ENCODE measurements at regions not wholly inside any gene's neighbourhood (a gene's known extent, or its start where the extent isn't known, plus 50 kb on each side); places are given as distances from the start of the nearest gene placed in this dataset.

- DNase-seq (ENCODE audit: low read depth in 4 of 4, low spot score in 3 of 4): no peak
Observed at GRCh38 chr6:138577151-138577915, 78.0 kb upstream of the NHSL1 start.

DNA sequence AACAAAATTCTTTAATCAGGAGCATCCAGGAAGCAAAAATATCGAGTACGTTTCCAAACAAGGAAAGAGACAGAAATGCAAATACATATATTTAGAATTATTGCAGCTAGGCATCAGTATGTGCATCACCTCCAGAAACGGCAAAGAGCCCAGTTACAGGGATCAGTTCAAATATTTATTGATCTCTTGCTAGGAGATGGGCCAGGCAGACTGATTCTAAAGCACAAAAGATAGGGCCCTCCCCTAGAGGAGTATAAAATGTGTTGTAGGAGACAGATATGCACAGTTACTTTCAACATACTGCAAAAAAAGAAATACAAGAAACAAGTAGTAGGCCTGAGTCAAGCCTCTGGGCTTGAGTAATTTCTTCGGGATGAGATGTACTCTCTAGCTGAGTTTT lies 80.7 kb upstream of the NHSL1 start:
- DNase-seq (ENCODE audit: low read depth in 4 of 4, low spot score in 3 of 4): no peak

DNA sequence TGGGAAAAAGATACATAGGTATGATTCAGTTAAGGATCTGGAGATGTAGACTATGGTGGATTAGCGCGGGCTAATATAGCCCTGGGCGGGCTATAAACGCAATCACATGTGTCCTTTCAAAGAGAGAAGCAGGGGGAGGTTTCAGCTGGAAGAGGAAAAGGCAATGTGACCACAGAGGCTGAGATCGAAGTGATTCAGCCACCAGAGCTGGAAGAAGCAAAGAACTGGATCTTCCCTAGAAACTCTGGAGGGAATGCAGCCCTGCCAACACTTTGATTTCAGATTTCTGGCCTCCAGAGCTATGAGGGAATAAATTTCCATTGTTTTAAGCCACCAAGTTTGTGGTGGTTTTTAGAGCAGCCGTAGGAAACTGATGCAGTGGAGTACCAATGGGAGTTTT lies 81.5 kb upstream of the NHSL1 start:
- DNase-seq (ENCODE audit: low read depth in 4 of 4, low spot score in 3 of 4): no peak

DNA sequence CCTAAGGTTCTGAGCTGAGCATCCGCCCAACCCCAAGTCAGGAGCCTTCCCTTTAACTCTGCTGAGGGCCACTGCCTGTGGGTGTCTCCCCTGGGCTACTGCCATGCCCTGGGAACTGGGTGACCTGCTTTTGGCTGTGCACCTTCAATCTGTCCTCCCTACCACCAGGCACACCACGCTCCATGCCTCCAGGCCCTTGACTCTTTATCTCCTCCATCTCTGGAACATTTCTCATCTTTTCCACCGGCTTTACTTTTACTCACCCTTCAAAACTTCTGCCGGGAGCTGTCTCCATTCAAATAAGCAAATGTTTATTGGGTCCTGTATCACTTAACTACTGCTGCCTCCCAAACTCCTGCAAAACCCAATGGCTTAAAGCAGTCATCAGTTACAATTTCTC lies 83.3 kb upstream of the NHSL1 start:
- no peak for DNase-seq (ENCODE audit: low read depth in 4 of 4, low spot score in 3 of 4)

DNA sequence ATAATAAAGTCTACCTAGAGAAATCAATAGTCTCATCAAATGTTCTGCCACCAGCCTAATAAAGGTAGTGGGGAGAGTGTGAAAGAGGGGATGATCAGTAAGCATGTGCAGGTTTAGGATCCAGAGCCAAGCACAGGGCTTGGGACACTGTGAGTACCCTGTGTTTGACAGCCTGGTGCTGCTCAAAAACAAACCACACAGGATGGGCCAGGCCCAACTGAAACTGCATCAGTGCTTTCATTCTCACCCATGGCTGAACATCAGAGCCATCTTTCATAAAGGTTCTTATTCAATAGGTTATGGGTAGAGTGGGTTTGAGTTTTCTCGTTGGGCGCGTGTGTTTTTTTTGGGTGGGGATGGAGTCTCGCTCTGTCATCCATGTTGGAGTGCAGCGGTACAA lies 87.3 kb upstream of the NHSL1 start:
- no peak for DNase-seq (ENCODE audit: low read depth in 4 of 4, low spot score in 3 of 4)

DNA sequence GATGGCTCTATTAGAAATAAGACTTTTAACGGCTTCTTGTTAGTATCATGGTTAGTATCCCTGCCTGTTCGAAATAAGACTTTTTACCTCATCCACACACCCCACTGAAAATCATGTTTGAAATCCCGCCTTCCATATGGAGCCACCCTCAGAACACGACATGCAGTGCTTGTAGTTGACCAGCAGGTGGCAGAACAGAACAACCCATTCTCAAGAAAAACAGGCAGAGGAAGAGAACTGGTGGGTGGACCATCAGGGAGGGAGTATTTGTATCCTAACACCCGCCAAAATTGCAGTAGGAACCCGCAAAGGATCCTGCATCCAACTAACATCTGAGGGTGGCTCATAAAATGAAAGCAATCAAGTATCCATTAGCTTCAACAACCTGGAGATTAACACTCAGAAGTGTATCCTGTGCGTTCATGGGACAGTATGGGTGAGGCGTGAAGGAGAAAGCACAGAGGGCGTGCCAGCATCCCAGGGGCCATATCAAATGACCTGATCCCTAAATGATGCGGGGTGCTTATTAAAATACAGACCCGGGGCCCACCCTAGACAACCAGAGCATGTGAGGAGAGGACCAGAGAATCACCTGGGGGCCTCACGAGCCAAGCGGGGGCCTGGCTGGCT lies 89.6 kb upstream of the NHSL1 start:
- no peak for DNase-seq (ENCODE audit: low read depth in 4 of 4, low spot score in 3 of 4)

DNA sequence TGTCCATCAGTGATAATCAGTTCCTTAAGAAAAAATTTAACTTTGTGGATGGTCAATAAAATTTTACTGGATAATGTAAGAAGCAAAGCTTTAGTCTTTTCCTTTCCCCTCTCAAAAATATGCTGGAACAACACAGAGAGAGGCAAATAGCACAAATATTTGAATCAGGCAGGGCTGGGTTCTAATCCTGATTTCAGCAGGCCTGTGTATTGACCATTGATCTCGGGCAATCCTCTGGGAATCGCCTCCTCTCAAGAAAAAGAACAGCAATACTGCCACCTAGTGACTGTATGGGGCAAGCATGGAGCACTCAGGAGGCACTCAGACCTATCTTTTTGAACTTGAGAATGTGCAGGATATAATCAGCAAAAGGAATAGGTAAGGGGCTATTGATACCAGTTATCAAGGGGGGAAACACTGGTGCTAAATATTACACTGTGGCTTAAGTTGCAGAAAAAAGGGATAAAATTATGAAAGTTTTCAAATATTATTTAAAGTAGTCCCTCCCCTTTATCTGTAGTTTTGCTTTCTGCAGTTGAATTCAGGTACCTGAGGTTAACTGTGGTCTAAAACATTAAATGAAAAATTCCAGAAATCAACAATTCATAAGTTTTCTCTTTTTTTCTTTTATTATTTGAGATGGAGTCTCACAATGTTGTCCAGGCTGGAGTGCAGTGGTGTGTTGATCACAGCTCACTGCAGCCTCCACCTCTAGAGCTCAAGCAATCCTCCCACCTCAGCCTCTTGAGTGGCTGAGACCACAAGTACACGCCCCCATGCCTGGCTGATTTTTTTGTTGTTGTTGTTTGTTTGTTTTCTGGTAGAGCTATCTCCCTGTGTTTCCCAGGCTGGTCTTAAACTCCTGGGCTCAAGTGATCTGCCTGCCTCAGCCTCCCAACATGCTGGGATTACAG lies 91.8 kb upstream of the NHSL1 start:
- DNase-seq (ENCODE audit: low read depth in 4 of 4, low spot score in 3 of 4): no peak

- no peak for DNase-seq (ENCODE audit: low read depth in 4 of 4, low spot score in 3 of 4)
Observed at GRCh38 chr6:138592749-138593123, 93.4 kb upstream of the NHSL1 start.

DNA sequence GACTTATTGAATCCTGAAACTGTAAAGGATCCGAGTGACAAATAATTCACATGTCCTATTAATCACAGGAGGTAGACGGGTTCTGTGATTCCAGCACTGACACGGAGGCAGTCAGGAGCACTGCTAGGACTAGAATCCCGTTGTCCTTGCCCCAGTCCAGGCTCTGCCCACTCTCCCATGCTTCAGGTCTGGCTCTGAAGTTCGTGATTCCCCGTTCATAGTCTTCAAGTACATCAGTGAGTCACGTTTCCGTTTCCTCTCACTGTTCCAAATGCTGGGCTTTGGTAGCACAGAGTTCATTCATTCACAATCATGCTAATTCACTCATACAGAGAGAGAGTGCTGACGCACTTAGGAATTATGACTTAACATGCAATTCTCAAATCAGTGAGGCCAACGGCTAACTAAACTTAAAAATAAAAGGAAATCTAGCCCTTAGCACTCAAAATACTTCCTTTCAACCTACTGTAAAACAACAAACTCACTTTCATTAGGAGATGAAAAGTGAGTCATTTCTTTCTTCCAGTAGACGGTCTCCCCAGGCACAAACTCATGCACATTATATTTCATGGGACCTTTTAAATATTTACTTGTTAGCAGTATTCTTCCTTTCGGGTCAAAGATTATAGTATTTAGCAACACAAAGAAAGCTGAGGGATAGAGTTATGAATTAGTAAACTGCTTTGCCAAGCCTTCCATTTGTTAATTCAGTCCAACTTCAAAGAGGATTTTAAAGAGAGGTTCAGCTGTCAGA lies 94.0 kb upstream of the NHSL1 start:
- no peak for DNase-seq (ENCODE audit: low read depth in 4 of 4, low spot score in 3 of 4)

DNA sequence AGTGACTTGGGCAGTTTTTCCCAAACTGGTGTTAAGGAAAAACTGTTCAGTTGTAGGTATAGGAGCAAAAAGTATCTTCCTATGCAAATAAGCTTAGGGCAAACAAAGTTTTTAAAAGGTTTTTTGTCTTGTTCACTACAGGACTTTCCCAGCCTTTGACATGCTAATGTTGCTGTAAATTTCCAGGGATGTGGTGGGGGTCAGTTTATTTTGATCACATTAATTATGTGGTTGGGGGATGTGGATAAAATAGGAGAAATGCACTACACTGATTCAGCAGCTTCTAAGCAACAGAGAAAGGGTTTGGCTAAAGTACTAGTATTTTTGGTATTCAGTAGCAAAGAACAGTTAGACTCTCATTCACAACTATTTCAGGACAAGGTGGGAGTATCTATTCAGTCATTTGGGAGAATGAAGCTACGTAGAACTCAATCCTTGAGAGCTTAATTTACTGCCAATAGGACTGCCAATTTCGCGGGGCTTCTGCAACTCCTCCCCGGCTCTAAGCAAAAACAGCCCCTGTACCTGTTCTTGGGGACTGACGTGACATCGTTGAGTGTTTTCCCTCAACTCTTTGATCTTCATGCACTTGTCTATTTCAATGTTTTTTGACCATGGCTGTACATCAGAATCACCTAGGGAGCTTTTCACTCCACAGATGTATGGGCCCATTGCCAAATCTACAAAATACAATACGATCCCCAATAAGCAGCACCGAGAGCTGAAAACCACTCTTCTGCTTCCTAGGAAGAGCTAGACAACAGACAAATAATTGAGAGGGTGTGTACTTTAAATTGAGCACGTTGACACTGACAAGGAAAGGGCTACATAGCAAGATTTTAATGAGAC lies 94.8 kb upstream of the NHSL1 start:
- DNase-seq (ENCODE audit: low read depth in 4 of 4, low spot score in 3 of 4): no peak

- no peak for DNase-seq (ENCODE audit: low read depth in 4 of 4, low spot score in 3 of 4)
Observed at GRCh38 chr6:138594758-138595140, 95.5 kb upstream of the NHSL1 start.

DNA sequence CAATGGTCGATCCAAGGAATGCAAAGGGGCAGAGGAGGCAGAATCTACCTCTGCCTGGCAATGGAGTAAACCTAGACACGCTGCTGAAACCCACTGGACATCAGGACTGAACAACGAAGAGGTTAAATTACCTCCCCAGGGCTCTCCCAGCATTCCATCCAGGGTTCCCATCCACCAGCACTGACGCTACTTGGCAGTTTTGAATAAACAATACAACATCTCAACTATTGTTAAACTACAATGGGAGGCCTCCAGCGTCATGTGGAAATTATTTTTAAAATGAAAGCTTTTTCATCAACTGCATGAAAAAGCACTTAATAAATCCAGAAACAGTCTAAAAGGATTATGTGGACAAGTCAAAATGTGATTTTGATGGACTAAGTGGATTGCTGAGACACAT lies 96.8 kb upstream of the NHSL1 start:
- no peak for DNase-seq (ENCODE audit: low read depth in 4 of 4, low spot score in 3 of 4)

GRCh38 chr6:138596591-138596990 lies 97.3 kb upstream of the NHSL1 start:
- no peak for DNase-seq (ENCODE audit: low read depth in 4 of 4, low spot score in 3 of 4)

GRCh38 chr6:138597336-138597735 lies 98.0 kb upstream of the NHSL1 start:
- DNase-seq (ENCODE audit: low read depth in 4 of 4, low spot score in 3 of 4): no peak

DNA sequence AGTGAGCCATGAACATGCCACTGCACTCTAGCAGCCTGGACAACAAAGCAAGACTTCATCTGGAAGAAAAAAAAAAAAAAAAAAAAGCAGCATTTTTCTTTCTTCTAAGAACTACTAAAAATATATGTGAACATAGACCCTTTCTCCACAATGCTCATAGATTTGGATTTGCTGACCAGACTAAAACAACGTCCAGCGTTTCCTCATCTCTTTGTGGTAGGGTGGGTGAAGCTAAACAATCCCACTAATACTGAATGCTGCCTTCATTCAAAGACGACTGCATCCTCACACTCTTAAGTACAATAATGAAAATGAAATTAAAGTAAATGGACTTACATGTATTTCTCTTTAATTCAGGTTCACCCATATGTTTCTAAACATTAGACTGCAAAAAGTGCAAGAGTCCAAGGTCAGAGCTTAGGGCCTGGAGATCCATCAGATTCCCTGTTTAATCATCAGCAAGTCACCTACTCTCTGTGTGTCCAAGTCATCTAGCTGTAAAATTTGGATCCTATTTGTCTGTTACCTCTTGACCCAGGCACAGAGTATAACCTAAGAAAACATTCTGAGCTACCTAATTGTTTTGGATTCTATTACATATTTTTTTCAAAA lies 99.4 kb upstream of the NHSL1 start:
- DNase-seq (ENCODE audit: low read depth in 4 of 4, low spot score in 3 of 4): no peak

DNA sequence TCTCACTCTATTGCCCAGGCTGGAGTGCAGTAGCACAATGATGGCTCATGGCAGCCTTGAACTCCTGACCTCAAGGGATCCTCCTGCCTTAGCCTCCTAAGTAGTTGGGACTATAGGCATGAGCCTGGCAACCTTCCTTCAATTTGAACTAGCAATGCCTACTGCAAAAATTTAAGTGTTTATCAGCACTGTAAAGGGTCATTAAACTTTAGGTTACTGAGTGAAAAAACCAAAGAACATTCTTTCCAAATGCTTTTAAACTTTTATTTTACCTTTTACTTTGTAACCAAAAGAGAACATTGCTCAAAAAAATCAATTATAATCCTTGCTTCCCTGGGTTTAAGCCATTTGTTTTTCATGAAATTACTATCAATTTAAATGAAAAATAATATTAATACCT lies 101.0 kb upstream of the NHSL1 start:
- no peak for DNase-seq (ENCODE audit: low read depth in 4 of 4, low spot score in 3 of 4)

DNA sequence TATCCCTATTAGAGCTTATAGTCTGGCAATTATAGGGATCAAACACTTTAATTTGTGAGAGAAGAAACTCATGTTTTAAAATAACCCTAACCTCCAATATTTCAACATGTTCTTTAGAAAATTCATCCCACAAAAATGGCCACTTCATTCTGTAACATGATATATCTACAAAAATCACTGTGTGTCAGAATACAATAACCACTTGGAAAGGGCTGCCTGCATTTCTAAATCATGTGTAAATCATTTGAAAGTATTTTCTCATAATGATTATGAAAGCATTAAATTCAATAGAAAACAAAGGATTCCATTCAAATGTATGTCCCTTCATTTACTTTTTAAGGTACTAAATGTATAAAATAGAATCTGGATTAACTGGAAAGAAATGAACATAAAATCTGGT lies 101.4 kb upstream of the NHSL1 start:
- DNase-seq (ENCODE audit: low read depth in 4 of 4, low spot score in 3 of 4): no peak

DNA sequence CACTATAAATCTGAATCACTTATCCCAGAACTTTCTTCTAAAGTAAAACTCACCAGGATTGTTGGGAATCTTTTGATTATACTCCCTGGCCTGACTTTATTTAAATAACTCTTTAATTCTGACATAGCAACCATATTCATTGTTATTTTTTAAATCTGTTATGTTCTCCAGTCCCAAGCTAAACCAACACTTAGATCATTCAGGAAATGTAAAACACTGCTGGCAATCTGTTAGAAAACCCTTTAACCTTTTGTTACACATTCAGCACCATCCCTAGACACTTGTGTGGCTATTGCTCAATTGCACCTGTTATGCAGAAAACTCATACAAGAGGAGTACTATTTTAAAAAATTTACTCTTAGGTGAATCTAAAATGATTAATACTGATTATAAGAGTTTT lies 101.8 kb upstream of the NHSL1 start:
- no peak for DNase-seq (ENCODE audit: low read depth in 4 of 4, low spot score in 3 of 4)

- DNase-seq (ENCODE audit: low read depth in 4 of 4, low spot score in 3 of 4): no peak
Observed at GRCh38 chr6:138605958-138606357, 106.7 kb upstream of the NHSL1 start.

Data from left renal pelvis (tissue), 4 donors.